Stimulated activated CD4-positive, alpha-beta T cell treated with anti-CD3 and anti-CD28 coated beads, Interleukin-15, amount 100 ng/mL, for 24 hours (primary cell): ENCODE measurements at regions not wholly inside any gene's neighbourhood (a gene's known extent, or its start where the extent isn't known, plus 50 kb on each side); places are given as distances from the start of the nearest gene placed in this dataset.

Experiments
- DNase-seq: peaks from one replicate; pipeline ENCODE4 v3.0.0-alpha.2; 2020

- DNase-seq = no peak
Measured at GRCh38 chr12:115857160-115857920, 420.2 kb downstream of the MED13L start.

GRCh38 chr12:115852054-115852453 lies 425.4 kb downstream of the MED13L start:
- no peak for DNase-seq

- no peak for DNase-seq
Measured at GRCh38 chr12:115850957-115851356, 426.5 kb downstream of the MED13L start.

- DNase-seq = no peak
Measured at GRCh38 chr12:115849262-115849943, 428.1 kb downstream of the MED13L start.

GRCh38 chr12:115847398-115847797 lies 430.1 kb downstream of the MED13L start:
- DNase-seq = no peak

GRCh38 chr12:115846516-115846915 lies 431.0 kb downstream of the MED13L start:
- DNase-seq = no peak

GRCh38 chr12:115840159-115840558 lies 437.3 kb downstream of the MED13L start:
- no peak for DNase-seq

- no peak for DNase-seq
Measured at GRCh38 chr12:115838952-115839351, 438.5 kb downstream of the MED13L start.

GRCh38 chr12:115837220-115837619 lies 440.3 kb downstream of the MED13L start:
- no peak for DNase-seq

GRCh38 chr12:115835445-115835844 lies 442.0 kb downstream of the MED13L start:
- DNase-seq = no peak

GRCh38 chr12:115833704-115834103 lies 443.8 kb downstream of the MED13L start:
- no peak for DNase-seq

GRCh38 chr12:115830633-115831032 lies 446.9 kb downstream of the MED13L start:
- DNase-seq = no peak

GRCh38 chr12:115830070-115830469 lies 447.4 kb downstream of the MED13L start:
- no peak for DNase-seq

- DNase-seq = no peak
Measured at GRCh38 chr12:115828168-115828567, 449.3 kb downstream of the MED13L start.

GRCh38 chr12:115824936-115825602 lies 452.4 kb downstream of the MED13L start:
- no peak for DNase-seq

GRCh38 chr12:115823635-115824034 lies 453.9 kb downstream of the MED13L start:
- DNase-seq = no peak

GRCh38 chr12:115820656-115821055 lies 456.8 kb downstream of the MED13L start:
- DNase-seq = no peak

GRCh38 chr12:115818973-115819372 lies 458.5 kb downstream of the MED13L start:
- no peak for DNase-seq

- no peak for DNase-seq
Measured at GRCh38 chr12:115817389-115817788, 460.1 kb downstream of the MED13L start.

- DNase-seq = no peak
Measured at GRCh38 chr12:115815924-115816323, 461.6 kb downstream of the MED13L start.

GRCh38 chr12:115813256-115813655 lies 464.2 kb downstream of the MED13L start:
- no peak for DNase-seq

GRCh38 chr12:115811929-115812328 lies 465.6 kb downstream of the MED13L start:
- no peak for DNase-seq

- no peak for DNase-seq
Measured at GRCh38 chr12:115811045-115811444, 466.4 kb downstream of the MED13L start.
